ENCODE measurements at regions not wholly inside any gene's neighbourhood (a gene's known extent, or its start where the extent isn't known, plus 50 kb on each side); places are given as distances from the start of the nearest gene placed in this dataset.

- no peak overlapping the region for H3K9ac ChIP-seq (ENCODE audit: low read length)
- H3K9me2 ChIP-seq (ENCODE audit: insufficient read depth, low read length) = no peaks in the 10 kb centered on the region
- no peak overlapping the region for H2AFZ ChIP-seq (ENCODE audit: low read depth, low read length)
- no peaks in the 10 kb centered on the region for H3F3A ChIP-seq (ENCODE audit: insufficient read depth, low read length, poor library complexity, severe bottlenecking)
- no peaks in the 10 kb centered on the region for H3K9me3 ChIP-seq (ENCODE audit: low read length)
- no peaks in the 10 kb centered on the region for H3K27me3 ChIP-seq (ENCODE audit: insufficient read depth, low read depth, low read length)
- H3K4me2 ChIP-seq (ENCODE audit: low read length) = no peak overlapping the region
- TF ChIP-seq, protein P1, sequence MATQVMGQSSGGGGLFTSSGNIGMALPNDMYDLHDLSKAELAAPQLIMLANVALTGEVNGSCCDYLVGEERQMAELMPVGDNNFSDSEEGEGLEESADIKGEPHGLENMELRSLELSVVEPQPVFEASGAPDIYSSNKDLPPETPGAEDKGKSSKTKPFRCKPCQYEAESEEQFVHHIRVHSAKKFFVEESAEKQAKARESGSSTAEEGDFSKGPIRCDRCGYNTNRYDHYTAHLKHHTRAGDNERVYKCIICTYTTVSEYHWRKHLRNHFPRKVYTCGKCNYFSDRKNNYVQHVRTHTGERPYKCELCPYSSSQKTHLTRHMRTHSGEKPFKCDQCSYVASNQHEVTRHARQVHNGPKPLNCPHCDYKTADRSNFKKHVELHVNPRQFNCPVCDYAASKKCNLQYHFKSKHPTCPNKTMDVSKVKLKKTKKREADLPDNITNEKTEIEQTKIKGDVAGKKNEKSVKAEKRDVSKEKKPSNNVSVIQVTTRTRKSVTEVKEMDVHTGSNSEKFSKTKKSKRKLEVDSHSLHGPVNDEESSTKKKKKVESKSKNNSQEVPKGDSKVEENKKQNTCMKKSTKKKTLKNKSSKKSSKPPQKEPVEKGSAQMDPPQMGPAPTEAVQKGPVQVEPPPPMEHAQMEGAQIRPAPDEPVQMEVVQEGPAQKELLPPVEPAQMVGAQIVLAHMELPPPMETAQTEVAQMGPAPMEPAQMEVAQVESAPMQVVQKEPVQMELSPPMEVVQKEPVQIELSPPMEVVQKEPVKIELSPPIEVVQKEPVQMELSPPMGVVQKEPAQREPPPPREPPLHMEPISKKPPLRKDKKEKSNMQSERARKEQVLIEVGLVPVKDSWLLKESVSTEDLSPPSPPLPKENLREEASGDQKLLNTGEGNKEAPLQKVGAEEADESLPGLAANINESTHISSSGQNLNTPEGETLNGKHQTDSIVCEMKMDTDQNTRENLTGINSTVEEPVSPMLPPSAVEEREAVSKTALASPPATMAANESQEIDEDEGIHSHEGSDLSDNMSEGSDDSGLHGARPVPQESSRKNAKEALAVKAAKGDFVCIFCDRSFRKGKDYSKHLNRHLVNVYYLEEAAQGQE (IDR thresholded peaks at IDR 0.05; ENCODE audit: borderline replicate concordance) = no peak
- TF ChIP-seq SMC3 (conservative IDR thresholded peaks at IDR 0.05; ENCODE audit: poor library complexity) (no peak), EZH2 (IDR thresholded peaks at IDR 0.05; ENCODE audit: borderline replicate concordance, insufficient read depth, low read length, poor library complexity, severe bottlenecking) (no peak), TAF1 (IDR thresholded peaks at IDR 0.05; ENCODE audit: low read depth) (no peak)
- TF ChIP-seq, protein P2, sequence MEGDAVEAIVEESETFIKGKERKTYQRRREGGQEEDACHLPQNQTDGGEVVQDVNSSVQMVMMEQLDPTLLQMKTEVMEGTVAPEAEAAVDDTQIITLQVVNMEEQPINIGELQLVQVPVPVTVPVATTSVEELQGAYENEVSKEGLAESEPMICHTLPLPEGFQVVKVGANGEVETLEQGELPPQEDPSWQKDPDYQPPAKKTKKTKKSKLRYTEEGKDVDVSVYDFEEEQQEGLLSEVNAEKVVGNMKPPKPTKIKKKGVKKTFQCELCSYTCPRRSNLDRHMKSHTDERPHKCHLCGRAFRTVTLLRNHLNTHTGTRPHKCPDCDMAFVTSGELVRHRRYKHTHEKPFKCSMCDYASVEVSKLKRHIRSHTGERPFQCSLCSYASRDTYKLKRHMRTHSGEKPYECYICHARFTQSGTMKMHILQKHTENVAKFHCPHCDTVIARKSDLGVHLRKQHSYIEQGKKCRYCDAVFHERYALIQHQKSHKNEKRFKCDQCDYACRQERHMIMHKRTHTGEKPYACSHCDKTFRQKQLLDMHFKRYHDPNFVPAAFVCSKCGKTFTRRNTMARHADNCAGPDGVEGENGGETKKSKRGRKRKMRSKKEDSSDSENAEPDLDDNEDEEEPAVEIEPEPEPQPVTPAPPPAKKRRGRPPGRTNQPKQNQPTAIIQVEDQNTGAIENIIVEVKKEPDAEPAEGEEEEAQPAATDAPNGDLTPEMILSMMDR (IDR thresholded peaks at IDR 0.05; ENCODE audit: poor library complexity, severe bottlenecking) = no peak
- no peaks in the 10 kb centered on the region for H3K79me2 ChIP-seq (replicated peaks; ENCODE audit: insufficient read depth, low read length)
- no peaks in the 10 kb centered on the region for H4K20me1 ChIP-seq (ENCODE audit: insufficient read depth)
- H3K36me3 ChIP-seq (ENCODE audit: insufficient read depth, low read length) = no peaks in the 10 kb centered on the region
- no peak overlapping the region for H3K4me3 ChIP-seq (ENCODE audit: low read length)
- H3K27ac ChIP-seq (ENCODE audit: low read length) = no peak overlapping the region
Observed at GRCh38 chr5:97388794-97389193, 205.7 kb upstream of the RIOK2 start.

DNA sequence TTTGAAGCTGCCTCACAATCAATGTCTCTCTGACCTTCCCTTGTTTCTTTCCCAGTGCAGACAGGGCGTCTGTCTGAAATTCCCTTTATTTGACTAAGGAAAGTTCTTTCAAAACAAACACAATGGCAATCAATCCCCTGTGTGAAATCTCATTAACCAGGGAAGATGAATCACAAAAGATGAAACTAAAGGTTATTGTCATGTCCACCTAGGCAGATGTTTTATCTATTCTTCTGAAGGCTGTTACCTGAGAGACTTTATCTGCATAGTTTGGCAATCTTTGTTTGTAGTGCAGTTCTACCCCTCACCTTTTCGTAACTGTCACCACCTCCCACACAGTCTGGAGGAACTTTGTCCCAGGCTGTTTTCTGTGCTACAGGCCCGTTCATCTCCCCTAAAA is 217.5 kb upstream of the RIOK2 start:
- H4K20me1 ChIP-seq (ENCODE audit: insufficient read depth) = no peaks in the 10 kb centered on the region
- no peaks in the 10 kb centered on the region for H3K36me3 ChIP-seq (ENCODE audit: insufficient read depth, low read length)
- TF ChIP-seq EZH2 (IDR thresholded peaks at IDR 0.05; ENCODE audit: borderline replicate concordance, insufficient read depth, low read length, poor library complexity, severe bottlenecking) = no peak
- no peak for TF ChIP-seq EP300 (conservative IDR thresholded peaks at IDR 0.05; ENCODE audit: poor library complexity, severe bottlenecking)
- TF ChIP-seq, protein P2 (IDR thresholded peaks at IDR 0.05; ENCODE audit: poor library complexity, severe bottlenecking) = no peak
- TF ChIP-seq MXI1 (conservative IDR thresholded peaks at IDR 0.05; ENCODE audit: poor library complexity, severe bottlenecking) = no peak
- TF ChIP-seq RAD21 (conservative IDR thresholded peaks at IDR 0.05) = no peak
- no peak for TF ChIP-seq SMC3 (conservative IDR thresholded peaks at IDR 0.05; ENCODE audit: poor library complexity)
- no peaks in the 10 kb centered on the region for H3K79me2 ChIP-seq (replicated peaks; ENCODE audit: insufficient read depth, low read length)
- H3K27ac ChIP-seq (ENCODE audit: low read length) = no peak overlapping the region
- no peak overlapping the region for H3K4me3 ChIP-seq (ENCODE audit: low read length)
- no peaks in the 10 kb centered on the region for H3K9me2 ChIP-seq (ENCODE audit: insufficient read depth, low read length)
- no peaks in the 10 kb centered on the region for H3F3A ChIP-seq (ENCODE audit: insufficient read depth, low read length, poor library complexity, severe bottlenecking)
- no peaks in the 10 kb centered on the region for H3K27me3 ChIP-seq (ENCODE audit: insufficient read depth, low read depth, low read length)
- no peak overlapping the region for H3K9ac ChIP-seq (ENCODE audit: low read length)
- H2AFZ ChIP-seq (ENCODE audit: low read depth, low read length) = no peak overlapping the region
- no peak overlapping the region for H3K4me2 ChIP-seq (ENCODE audit: low read length)
- H3K9me3 ChIP-seq (ENCODE audit: low read length) = no peaks in the 10 kb centered on the region
